Skeletal muscle tissue (tissue), 3 donors: ENCODE measurements at regions not wholly inside any gene's neighbourhood (a gene's known extent, or its start where the extent isn't known, plus 50 kb on each side); places are given as distances from the start of the nearest gene placed in this dataset.

Experiments used
- H3K27ac ChIP-seq: one replicate; pipeline ENCODE4 v1.7.0; 2013; ENCODE audit warnings: mild to moderate bottlenecking, low read depth, low read length, inconsistent platforms
- H3K27me3 ChIP-seq, 3 donors: one replicate each; pipeline ENCODE4 v1.7.0; 2013; ENCODE audit warnings: low read length in 3 of 3; ENCODE audit not compliant: control insufficient read depth in 3 of 3, insufficient read depth in 3 of 3
- H3K36me3 ChIP-seq, 3 donors: one replicate each; pipeline ENCODE4 v1.7.0; 2013; ENCODE audit warnings: low read length in 3 of 3; ENCODE audit not compliant: control insufficient read depth in 3 of 3, insufficient read depth in 3 of 3
- H3K4me1 ChIP-seq, 3 donors: one replicate each; pipeline ENCODE4 v1.7.0; 2013; ENCODE audit warnings: low read length in 3 of 3, mild to moderate bottlenecking in 3 of 3; ENCODE audit not compliant: control insufficient read depth in 3 of 3, insufficient read depth in 3 of 3
- H3K4me3 ChIP-seq, 3 donors: one replicate each; pipeline ENCODE4 v1.7.0; 2013; ENCODE audit warnings: low read length in 3 of 3
- H3K9ac ChIP-seq, 3 donors: one replicate each; pipeline ENCODE4 v1.7.0; 2013; ENCODE audit warnings: low read length in 3 of 3, mild to moderate bottlenecking in 3 of 3, moderate library complexity in 2 of 3, low read depth in 1 of 3
- H3K9me3 ChIP-seq, 3 donors: one replicate each; pipeline ENCODE4 v1.7.0; 2013; ENCODE audit warnings: low read length in 3 of 3; ENCODE audit not compliant: control insufficient read depth in 3 of 3
- donor health status: Osteomylitis.

GRCh38 chr20:41782730-41783406 lies 164.7 kb upstream of the CHD6 start:
- Histone ChIP-seq H3K9ac (no peak overlapping the region), H3K4me3 (no peak overlapping the region), H3K36me3 (no peaks in the 10 kb centered on the region), H3K27me3 (peaks cover 0 to 7% (median 3%) of the 10 kb centered on the region in 3 donors), H3K4me1 (no peaks in the 10 kb centered on the region), H3K27ac (no peak overlapping the region), H3K9me3 (no peaks in the 10 kb centered on the region)

- no peaks in the 10 kb centered on the region for H3K36me3 ChIP-seq
- H3K4me1 ChIP-seq, result no peaks in the 10 kb centered on the region
- no peak overlapping the region for H3K27ac ChIP-seq
- H3K27me3 ChIP-seq, result peaks cover 0 to 7% (median 3%) of the 10 kb centered on the region in 3 donors
- no peak overlapping the region for H3K9ac ChIP-seq
- no peak overlapping the region for H3K4me3 ChIP-seq
- no peaks in the 10 kb centered on the region for H3K9me3 ChIP-seq
These were observed 164.1 kb upstream of the CHD6 start for GRCh38 chr20:41782255-41782654.

- Histone ChIP-seq H3K4me1 (no peaks in the 10 kb centered on the region), H3K27me3 (peaks cover 5 to 19% (median 8%) of the 10 kb centered on the region in 3 donors), H3K27ac (no peak overlapping the region), H3K36me3 (no peaks in the 10 kb centered on the region), H3K9ac (no peak overlapping the region), H3K9me3 (no peaks in the 10 kb centered on the region), H3K4me3 (no peak overlapping the region)
These were observed 158.2 kb upstream of the CHD6 start for GRCh38 chr20:41776421-41776820.

- Histone ChIP-seq H3K27me3 (peaks cover 5 to 19% (median 8%) of the 10 kb centered on the region in 3 donors), H3K4me1 (no peaks in the 10 kb centered on the region), H3K36me3 (no peaks in the 10 kb centered on the region), H3K9me3 (no peaks in the 10 kb centered on the region), H3K9ac (no peak overlapping the region), H3K27ac (no peak overlapping the region), H3K4me3 (no peak overlapping the region)
These were observed 156.1 kb upstream of the CHD6 start for GRCh38 chr20:41774291-41774690.

- Histone ChIP-seq H3K27me3 (peaks cover 5 to 8% (median 8%) of the 10 kb centered on the region in 3 donors), H3K4me1 (no peaks in the 10 kb centered on the region), H3K36me3 (no peaks in the 10 kb centered on the region), H3K9me3 (no peaks in the 10 kb centered on the region), H3K9ac (no peak overlapping the region), H3K4me3 (no peak overlapping the region), H3K27ac (no peak overlapping the region)
These were observed 152.8 kb upstream of the CHD6 start for GRCh38 chr20:41770965-41771364.

GRCh38 chr20:41770427-41770826 lies 152.2 kb upstream of the CHD6 start:
- no peak overlapping the region for H3K27ac ChIP-seq
- no peaks in the 10 kb centered on the region for H3K4me1 ChIP-seq

GRCh38 chr20:41769592-41770018 lies 151.4 kb upstream of the CHD6 start:
- H3K4me1 ChIP-seq, result no peaks in the 10 kb centered on the region
- H3K27me3 ChIP-seq, result peaks cover 2 to 6% (median 5%) of the 10 kb centered on the region in 3 donors
- no peak overlapping the region for H3K4me3 ChIP-seq
- H3K27ac ChIP-seq, result no peak overlapping the region
- H3K36me3 ChIP-seq, result no peaks in the 10 kb centered on the region
- no peak overlapping the region for H3K9ac ChIP-seq
- H3K9me3 ChIP-seq, result no peaks in the 10 kb centered on the region

More at GRCh38 chr20:41770427-41770826, 152.2 kb upstream of the CHD6 start:
- H3K4me3 ChIP-seq, result no peak overlapping the region
- H3K36me3 ChIP-seq, result no peaks in the 10 kb centered on the region
- H3K9me3 ChIP-seq, result no peaks in the 10 kb centered on the region
- H3K27me3 ChIP-seq, result peaks cover 5 to 8% (median 6%) of the 10 kb centered on the region in 3 donors
- H3K9ac ChIP-seq, result no peak overlapping the region

GRCh38 chr20:41750137-41750536 lies 132.0 kb upstream of the CHD6 start:
- Histone ChIP-seq H3K9me3 (no peaks in the 10 kb centered on the region), H3K27ac (no peak overlapping the region), H3K4me3 (no peak overlapping the region), H3K4me1 (no peaks in the 10 kb centered on the region), H3K36me3 (no peaks in the 10 kb centered on the region), H3K9ac (no peak overlapping the region), H3K27me3 (no peaks in the 10 kb centered on the region)

- no peak overlapping the region for H3K9ac ChIP-seq
- H3K36me3 ChIP-seq, result no peaks in the 10 kb centered on the region
- H3K9me3 ChIP-seq, result no peaks in the 10 kb centered on the region
- H3K27me3 ChIP-seq, result no peaks in the 10 kb centered on the region
- H3K4me1 ChIP-seq, result no peaks in the 10 kb centered on the region
- H3K4me3 ChIP-seq, result no peak overlapping the region
- H3K27ac ChIP-seq, result no peak overlapping the region
These were observed 130.8 kb upstream of the CHD6 start for GRCh38 chr20:41748756-41749582.

GRCh38 chr20:41748051-41748450 lies 129.9 kb upstream of the CHD6 start:
- Histone ChIP-seq H3K27ac (no peak overlapping the region), H3K9me3 (no peaks in the 10 kb centered on the region), H3K36me3 (no peaks in the 10 kb centered on the region), H3K4me1 (no peaks in the 10 kb centered on the region), H3K4me3 (no peak overlapping the region), H3K9ac (no peak overlapping the region), H3K27me3 (no peaks in the 10 kb centered on the region)
